GM19324 (cell line): ENCODE measurements at regions not wholly inside any gene's neighbourhood (a gene's known extent, or its start where the extent isn't known, plus 50 kb on each side); places are given as distances from the start of the nearest gene placed in this dataset.

Source experiments
- ATAC-seq: cut with Tn5 transposase; IDR thresholded peaks from one replicate; pipeline ENCODE4 v1.9.1; 2021; ENCODE audit warnings: mild to moderate bottlenecking, moderate library complexity; ENCODE audit not compliant: unreplicated experiment, low FRiP score

DNA sequence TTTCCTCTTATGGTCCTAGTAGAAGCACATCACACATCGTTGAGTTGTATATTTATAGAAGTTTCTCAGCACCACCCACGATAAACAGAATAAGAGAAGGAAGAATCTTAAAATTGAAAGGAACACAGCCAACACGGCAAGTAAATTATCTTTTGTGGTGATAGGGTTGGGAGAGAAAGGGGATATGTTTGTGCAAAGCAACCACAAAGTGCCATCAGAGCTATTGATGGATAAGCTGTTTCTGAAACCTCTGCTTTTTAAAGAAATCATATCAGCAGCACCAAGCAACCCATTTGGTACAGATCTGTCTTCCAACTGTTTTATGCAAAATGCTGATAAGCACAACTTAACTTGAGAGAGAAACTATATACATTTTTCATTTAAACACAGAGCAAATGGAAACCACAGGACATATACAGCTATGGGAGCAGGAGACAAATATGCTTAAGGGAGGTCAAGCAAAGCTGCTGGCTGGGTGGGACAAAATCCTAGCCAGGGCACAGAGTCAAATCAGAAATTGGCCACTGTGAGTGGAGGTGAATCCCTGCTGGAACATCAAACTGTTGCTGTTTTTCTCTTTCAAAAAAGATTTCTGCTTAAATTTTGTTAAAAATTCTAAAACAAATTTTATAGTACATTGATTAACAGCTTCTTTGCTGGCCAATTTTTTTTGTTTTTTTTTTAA lies 194.0 kb upstream of the HHIP start:
- no peak for ATAC-seq

DNA sequence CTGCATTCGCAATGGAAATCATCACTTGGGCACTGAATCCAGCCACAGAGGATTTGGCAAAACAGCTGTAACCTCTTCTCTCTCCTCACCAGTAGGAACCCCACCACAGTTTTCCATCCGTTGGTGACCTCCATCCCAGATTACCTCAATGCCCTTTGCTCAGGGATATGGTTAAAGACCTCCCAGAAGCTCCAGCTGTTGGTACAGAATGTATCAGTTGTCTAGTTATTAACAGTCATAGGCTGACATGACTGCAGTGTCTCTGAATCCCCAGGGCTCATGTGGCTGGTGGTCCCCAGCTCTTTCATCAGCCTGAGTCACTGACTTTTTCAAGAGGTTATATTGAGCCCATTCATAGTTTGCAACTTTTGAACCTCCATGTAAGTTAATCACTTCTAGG lies 189.8 kb upstream of the HHIP start:
- no peak for ATAC-seq

DNA sequence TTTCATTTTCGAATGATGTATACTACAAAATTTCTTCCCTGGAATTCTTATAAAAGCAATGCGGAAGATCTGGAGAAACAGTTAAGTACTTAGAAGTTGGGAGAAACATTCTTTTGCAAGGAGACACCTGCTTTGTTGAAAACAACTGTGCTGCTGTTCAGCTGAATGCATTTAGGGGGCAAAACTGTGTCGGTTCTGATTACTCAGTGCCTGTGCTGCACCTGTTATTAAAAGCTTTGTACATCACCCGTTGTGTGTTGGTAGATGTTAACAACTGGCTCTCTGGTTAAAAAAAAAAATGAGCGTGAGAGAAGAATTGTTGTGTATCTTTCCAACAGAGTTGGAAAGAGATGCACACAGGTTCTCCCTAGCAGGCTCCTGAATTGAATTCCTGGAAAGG lies 184.1 kb upstream of the HHIP start:
- ATAC-seq, result no peak

DNA sequence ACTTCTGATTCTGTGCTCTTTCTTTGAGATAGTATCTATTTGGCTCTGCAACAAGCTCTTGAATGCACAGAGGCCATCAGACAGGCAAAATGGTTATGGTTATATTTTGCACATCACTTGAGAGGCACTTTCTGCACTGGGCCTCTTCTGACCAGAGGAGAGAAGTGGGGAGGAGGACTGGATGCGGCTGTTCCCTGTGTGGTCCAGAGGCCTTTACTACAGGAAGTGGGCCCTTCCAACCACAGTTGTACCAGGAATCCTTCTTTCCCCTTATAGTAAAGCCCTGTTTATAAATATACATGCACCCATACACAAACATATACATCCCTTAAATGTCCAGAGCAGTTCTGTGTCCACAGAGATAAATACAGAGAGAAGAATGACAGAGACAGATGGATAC lies 182.7 kb upstream of the HHIP start:
- no peak for ATAC-seq

DNA sequence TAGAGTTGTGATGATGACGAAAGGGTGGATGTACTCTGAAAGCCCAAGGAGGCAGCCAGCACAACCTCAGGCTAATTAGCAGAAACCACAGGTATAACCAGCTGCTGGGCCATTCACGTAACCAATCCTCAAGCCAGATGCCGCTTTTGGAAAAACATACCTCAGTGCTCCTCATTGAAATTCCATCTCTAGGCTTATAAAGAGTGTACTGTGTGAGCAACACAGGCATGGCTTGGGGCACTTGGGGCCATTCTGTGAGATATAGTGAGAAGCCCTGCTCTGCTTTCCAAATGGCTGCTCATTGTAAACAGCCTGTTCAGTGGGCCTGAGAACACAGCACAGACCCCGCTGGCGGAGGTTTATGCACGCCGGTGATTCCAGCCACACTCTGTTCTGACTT lies 182.1 kb upstream of the HHIP start:
- ATAC-seq, result no peak

DNA sequence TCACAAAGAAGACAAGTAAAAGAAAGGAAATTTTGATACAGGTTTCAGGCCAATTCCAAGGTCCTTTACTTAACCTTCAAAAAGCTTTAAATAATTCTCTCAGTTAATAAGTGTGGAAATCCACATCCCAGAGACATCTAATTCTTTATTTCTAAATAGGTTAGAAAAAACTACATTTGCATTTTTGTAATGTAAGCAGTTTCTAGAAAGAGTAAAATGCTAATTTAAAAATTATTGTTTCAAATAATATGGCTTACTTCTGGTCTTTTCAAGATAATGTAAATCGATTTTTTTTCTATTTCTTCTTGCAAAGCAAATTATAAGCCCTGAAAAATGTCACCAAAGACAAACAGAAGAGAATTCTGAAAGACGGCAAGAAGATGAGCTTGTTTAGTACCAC lies 180.4 kb upstream of the HHIP start:
- no peak for ATAC-seq

DNA sequence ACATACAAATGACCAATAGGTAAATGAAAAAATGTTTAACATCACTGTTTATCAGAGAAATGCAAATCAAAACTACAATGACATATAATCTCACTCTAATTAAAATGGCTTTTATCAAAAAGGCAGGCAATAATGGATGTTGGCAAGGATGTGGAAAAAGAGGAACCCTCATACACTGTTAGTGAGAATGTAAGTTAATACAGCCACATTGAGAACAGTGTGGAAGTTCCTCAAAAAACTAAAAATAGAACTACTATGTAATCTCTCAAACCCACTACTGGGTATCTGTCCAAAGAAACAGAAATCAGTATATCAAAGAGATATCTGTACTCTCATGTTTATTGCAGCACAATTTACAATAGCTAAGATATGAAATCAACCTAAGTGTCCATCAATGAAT lies 165.9 kb upstream of the HHIP start:
- ATAC-seq, result no peak

DNA sequence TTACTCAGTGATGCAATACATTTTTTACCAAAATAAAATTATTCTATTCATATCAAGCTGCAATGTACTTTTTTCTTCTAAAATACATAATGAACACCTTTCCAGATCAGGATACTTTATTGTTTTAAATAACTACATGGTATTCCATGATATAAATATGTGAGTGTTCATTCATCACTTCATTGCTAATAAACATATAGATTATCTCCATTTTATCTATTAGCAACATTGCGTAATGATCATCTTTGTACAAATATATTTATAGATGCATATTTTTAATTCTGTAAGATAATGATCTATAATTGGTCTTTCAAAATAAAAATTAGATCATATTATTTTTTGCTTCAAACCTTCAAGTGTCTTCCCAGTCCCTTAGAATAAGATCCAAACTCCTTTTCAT lies 156.1 kb upstream of the HHIP start:
- no peak for ATAC-seq

DNA sequence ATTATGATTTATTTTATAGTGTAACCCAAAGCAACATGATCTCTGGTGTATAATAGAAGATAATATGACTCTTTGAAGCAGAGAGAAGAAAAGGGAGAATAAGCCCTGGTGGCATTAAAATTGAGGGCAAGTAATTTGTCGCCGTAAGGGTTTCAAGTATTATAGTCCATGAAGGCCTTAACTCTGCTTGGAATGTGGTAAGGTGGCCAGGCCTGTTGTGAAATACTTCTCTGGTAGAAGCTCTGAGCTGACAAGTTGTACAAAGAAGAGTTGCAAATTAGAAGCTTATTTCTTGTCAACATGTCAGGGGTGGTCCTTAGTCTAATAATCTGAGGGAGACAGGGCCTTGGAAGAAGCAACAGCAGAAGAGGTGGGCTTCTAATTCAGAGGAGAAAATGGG lies 151.7 kb upstream of the HHIP start:
- no peak for ATAC-seq

DNA sequence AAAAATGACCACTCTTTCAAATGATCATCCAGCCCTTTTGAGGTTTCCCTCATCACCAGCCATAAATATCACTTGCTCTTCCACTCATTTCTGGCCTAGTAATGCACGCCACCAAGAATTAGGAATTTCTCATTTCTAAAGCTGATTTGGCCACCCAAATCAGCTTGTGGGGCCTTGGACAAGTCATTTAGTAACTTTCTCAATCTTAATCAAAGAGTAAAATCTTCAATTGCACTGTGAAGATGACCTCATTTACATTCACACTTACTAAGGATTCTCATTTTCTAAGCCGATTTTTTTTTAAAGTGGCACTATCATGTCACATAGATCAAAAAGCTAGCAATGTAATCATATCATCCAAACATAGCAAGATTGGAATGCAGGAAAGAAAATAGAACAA lies 150.0 kb upstream of the HHIP start:
- ATAC-seq, result no peak

DNA sequence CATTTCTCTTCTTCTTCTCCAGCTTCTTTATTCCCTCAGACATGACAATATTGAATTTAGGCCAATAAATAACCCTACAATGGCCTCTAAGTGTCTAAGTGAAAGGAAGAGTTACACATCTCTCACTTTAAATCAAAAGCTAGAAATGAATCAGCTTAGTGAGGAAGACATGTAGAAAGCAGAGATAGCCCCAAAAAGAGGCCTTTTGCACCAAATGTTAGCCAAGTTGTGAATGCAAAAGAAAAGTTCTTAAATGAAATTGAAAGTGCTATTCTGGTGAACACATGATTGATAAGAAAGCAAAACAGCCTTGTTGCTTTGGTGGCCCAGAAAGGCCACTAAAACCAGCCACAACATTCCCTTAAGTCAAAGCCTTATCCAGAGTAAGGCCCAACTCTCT lies 146.2 kb upstream of the HHIP start:
- ATAC-seq, result no peak

DNA sequence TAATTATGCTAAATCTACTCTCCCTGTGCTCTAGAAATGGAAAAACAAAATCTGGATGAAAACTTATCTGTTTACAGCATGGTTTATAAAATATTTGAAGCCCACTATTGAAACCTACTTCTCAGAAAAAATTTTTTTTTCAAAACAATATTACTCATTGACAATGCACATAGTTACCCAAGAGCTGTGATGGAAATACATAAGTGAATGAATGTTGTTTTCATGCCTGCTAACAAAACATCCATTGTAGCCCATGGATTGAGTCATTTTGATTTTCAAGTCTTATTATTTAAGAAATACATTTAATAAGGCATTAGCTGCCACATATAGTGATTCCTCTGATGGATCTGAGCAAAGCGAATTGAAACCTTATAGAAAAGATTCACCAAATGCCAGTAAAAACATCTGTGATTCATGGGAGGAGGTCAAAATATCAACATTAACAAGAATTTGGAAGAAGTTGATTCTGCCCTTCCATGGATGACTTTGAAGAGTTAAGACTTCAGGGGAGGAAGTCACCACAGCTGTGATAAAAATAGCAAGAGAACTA lies 144.7 kb upstream of the HHIP start:
- no peak for ATAC-seq

DNA sequence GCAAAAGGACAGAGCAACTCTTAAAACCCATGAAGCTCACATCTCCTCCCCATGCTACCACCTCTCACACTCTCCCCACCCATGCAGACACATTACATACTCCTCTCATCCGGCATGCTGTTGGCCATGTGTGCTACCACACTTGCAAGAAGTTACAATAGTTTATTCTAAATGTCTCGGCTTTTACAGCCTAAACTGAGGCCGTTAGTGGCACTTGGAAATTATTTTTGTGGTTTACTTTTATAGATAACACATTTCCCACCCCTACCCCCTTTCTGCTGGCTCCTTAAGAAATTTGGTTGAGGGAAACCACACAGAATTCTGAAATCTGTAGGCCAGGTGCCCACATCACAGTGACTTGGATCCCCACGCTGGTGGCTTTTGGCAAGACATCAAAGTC lies 141.1 kb upstream of the HHIP start:
- no peak for ATAC-seq

DNA sequence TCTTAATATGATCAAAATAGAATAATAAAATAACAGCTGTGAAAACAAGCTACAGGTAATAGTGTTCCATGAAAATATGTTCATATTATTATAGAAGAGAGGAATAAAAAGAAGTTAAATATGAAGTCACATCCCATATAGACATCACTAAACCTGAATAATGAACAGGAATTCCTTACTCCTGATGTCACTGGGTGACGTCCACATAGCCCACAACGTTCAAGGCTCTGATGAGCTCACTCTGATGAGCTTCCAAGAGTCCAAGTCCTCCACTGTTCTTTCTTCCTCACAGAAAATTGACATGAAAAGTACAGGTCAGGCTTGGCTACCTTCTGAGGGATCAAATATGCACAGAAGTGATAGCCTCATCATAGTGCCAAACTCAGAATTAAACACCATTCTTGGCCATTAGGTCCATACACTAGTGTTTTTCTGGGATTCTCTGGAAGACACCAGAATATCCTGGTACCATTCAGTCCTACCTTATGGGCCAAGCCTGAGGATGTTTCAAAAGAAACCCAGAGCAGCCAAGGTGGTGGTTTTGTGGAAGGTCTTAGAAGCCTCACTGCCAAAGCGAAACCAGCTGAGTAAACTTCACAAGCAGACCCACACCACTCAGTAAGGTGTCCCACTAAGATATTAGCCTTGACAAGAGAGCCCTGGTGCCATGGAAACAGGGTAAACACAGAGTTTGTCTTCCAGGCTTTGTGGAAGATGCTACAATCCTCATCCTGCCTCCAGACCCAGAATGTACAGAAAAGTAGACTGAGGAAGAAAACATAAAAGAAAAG lies 138.4 kb upstream of the HHIP start:
- no peak for ATAC-seq

DNA sequence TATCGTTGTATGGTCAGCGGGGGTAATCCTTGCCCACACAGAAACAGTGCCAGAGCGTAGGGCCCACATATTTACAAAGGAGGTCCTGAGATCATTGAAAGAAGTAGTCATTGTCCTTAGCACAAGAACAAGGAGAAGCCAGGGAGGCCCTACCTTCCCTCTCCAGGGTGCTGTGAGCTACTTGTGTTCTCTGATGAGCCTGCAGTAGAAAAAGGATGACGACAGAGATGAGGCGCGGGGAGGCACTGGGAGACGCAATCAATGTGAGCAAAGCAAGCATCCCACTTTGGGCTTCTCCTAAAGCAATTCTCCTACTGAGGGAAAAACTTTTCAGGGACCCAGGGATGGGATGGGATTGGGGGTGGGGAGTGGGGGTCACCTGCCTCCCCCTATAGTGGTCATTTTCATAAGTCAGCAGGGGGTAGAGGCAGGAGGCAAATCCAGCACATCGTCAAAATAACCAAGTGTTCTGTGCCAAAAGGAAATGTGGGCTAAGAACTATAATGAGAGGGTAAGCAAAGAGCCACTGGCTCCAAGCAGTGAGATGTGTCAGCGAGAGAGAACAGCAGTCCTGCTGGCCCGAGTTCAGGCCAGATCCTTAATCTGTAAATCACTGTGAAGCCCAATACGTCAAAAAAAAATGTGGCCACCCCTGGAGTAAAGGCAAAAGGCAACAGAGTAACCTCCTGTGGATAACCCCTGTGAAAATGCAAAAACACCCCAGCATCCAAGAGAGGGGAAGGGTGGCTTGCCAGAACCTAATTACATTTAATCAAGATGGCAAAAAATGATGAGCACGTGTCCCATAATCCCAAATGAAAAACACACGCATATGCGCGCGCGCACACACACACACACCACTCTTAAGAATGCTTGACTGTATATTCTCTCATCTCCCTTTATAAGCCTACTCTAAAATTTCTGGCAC lies 136.6 kb upstream of the HHIP start:
- ATAC-seq, result no peak

DNA sequence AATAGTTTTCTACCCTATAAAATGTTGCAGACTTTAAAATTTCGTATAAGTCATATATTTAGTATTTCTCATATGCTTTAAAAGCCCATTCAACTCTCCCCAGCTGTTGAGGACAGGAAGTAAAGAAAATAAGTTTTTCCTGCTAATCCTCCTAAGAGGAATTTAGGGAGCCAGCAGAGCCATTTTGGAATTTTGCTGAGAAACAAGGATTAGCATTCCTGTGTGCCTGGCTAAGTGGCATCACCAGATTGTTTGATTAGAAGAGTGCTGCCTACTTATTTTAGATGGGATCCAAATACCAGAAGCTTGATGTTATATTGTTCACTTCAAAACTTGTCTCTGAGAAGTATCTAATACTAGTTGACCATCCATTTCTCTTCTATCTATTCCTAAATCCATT lies 131.2 kb upstream of the HHIP start:
- no peak for ATAC-seq

DNA sequence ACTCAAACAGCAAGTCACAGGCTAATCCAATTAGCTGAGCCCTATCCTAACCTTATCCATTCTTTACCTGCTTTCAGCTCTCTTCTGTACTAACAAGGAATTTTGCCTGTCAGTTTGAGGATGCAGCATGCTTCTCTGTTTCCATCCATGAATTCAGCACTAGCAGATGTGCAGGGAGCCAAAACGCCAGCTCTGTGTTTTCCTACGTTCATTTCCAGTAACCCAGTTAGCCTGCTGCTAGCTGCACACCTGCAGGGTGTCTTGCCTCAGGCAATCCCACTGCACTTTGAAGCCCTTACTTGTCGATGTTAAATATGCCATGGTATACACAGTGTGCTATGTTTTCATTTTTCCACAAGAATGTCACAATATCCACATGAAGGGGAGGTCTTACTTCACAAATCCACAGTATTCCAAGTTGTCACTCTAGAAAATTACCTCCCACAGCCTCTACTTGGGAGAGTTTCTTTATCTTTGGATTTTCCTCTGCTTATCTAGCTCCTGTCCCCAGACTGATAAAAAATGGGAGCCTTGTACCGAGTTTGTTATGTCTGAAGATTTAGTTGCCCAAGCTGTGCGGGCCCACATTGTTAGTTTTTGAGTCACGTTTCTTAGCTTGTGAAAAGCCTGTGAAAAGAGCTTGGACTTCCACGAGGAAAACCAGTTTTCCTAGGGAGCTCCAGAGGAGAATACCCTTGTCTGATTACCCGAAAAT lies 127.6 kb upstream of the HHIP start:
- ATAC-seq, result no peak

DNA sequence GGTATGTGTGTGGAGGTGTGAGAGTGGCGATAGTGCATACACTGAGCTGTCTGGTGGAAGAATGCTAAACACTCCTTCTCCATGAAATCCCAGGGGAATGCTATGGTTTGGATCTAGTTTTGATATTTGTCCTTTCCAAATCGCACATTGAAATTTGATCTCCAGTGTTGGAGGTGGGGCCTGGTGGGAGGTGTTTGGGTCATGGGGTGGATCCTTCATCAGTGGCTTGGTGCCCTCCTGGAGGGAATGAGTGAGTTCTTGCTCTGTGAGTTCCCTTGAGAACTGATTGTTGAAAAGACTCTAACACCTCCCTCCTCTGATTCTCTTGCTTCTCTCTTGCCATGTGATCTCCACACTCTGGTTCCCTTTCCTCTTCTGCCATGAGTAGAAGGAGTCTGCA lies 114.1 kb upstream of the HHIP start:
- ATAC-seq, result no peak

DNA sequence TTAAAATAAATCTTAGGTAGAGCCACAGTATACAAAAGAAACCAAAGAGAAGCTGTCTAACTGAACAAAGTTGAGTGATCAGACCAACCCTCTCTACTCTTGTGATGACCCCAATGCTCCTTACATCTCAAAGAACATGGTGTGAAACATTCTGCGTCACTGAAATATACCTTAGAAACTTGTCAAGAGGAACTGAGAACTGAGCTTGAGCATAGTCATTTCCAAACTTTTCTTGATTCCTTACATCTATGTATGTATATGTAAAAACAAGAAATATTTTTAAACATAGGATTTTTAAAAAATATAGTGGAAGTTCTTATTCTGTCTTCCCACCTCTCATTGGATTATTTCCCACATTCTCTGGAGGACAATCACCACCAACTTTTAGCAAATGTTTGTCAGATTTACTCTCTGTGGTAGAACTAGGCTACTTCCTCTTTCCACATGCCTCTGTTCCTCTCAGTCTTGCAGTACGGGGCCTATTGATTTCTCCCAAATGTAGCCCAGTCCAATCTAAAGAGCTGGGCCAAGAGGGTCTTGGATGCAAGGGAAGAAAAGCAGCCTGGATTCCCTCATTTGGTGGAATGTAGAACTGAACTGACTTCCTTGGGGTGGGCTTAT lies 98.2 kb upstream of the HHIP start:
- peak; percentile 97 for ATAC-seq

DNA sequence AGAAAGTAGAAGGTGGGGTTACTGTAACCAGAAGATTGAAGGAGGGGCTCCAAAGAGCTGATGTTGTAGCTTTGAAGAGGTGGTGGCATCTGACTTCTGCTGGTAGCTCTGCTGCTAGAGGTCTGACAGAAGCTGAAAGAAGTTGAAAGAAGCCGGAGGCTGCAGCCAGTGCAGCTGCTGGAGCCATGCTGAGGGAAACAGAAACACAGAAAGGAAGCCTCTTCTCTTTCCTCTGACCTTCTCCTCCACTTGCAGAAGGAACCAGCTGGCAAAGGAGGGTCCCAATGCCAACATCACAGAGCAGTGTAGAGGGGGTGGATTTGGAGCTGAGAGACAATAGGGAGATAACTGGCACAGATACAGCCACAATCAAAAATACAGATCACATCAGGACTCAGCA lies 89.3 kb upstream of the HHIP start:
- ATAC-seq, result no peak
